Progenitor cell of endocrine pancreas (in vitro differentiated cells): ENCODE measurements at regions not wholly inside any gene's neighbourhood (a gene's known extent, or its start where the extent isn't known, plus 50 kb on each side); places are given as distances from the start of the nearest gene placed in this dataset.
A peak's percentile ranks its signal among the peaks of the same experiment; 100 is the strongest.

Experiments used
- DNase-seq: peaks from one replicate; pipeline ENCODE4 v3.0.0; 2021; ENCODE audit warnings: low spot score; ENCODE audit not compliant: unreplicated experiment
- H3K27ac Mint-ChIP-seq: 2 replicates; pipeline ENCODE4 v1.8.0; 2021; ENCODE audit warnings: mild to moderate bottlenecking, moderate library complexity, mixed read lengths
- H3K27me3 Mint-ChIP-seq: 2 replicates; pipeline ENCODE4 v1.8.0; 2021; ENCODE audit warnings: mixed read lengths
- H3K36me3 Mint-ChIP-seq: 2 replicates; pipeline ENCODE4 v1.8.0; 2022; ENCODE audit warnings: mixed read lengths; ENCODE audit not compliant: insufficient read depth
- H3K4me1 Mint-ChIP-seq: 2 replicates; pipeline ENCODE4 v1.8.0; 2021; ENCODE audit warnings: low read depth, mixed read lengths
- H3K4me3 Mint-ChIP-seq: 2 replicates; pipeline ENCODE4 v1.8.0; 2021; ENCODE audit warnings: low read depth, mild to moderate bottlenecking, moderate library complexity, mixed read lengths
- H3K9me3 Mint-ChIP-seq: 2 replicates; pipeline ENCODE4 v1.8.0; 2021; ENCODE audit warnings: low read depth, mixed read lengths
- CTCF ChIP-seq: fragments of 200-600 bp; sonication (generic); IDR thresholded peaks from one replicate; pipeline ENCODE4 v1.5.0; 2021; ENCODE audit warnings: antibody characterized with exemption, mild to moderate bottlenecking; ENCODE audit not compliant: unreplicated experiment

GRCh38 chr6:140554421-140554820 is 1180.0 kb upstream of the CITED2 start:
- no peak for TF ChIP-seq CTCF
- H3K36me3 Mint-ChIP-seq: no peaks in the 10 kb centered on the region
- H3K9me3 Mint-ChIP-seq: peaks cover 11% of the 10 kb centered on the region
- no peak for DNase-seq
- no peak overlapping the region for H3K27ac Mint-ChIP-seq
- no peaks in the 10 kb centered on the region for H3K27me3 Mint-ChIP-seq
- H3K4me1 Mint-ChIP-seq: peaks cover 3% of the 10 kb centered on the region
- no peak overlapping the region for H3K4me3 Mint-ChIP-seq

GRCh38 chr6:140548366-140548765 is 1173.9 kb upstream of the CITED2 start:
- Mint-ChIP-seq H3K4me1 (peaks cover 4% of the 10 kb centered on the region), H3K27ac (no peak overlapping the region), H3K27me3 (peaks cover 3% of the 10 kb centered on the region), H3K36me3 (peaks cover 1% of the 10 kb centered on the region), H3K9me3 (peaks cover 20% of the 10 kb centered on the region), H3K4me3 (no peak overlapping the region)
- no peak for TF ChIP-seq CTCF
- DNase-seq: no peak

- Mint-ChIP-seq H3K27me3 (peaks cover 3% of the 10 kb centered on the region), H3K9me3 (peaks cover 20% of the 10 kb centered on the region), H3K4me1 (peaks cover 11% of the 10 kb centered on the region), H3K36me3 (peaks cover 1% of the 10 kb centered on the region), H3K27ac (no peak overlapping the region), H3K4me3 (no peak overlapping the region)
- DNase-seq: no peak
- no peak for TF ChIP-seq CTCF
Measured at GRCh38 chr6:140546640-140547039, 1172.2 kb upstream of the CITED2 start.

- Mint-ChIP-seq H3K36me3 (peaks cover 1% of the 10 kb centered on the region), H3K9me3 (peaks cover 9% of the 10 kb centered on the region), H3K27ac (no peak overlapping the region), H3K4me1 (peaks cover 11% of the 10 kb centered on the region), H3K27me3 (peaks cover 3% of the 10 kb centered on the region), H3K4me3 (no peak overlapping the region)
- no peak for DNase-seq
- no peak for TF ChIP-seq CTCF
Measured at GRCh38 chr6:140544431-140544830, 1170.0 kb upstream of the CITED2 start.

- H3K4me1 Mint-ChIP-seq: peaks cover 17% of the 10 kb centered on the region
- no peak for TF ChIP-seq CTCF
- peaks cover 3% of the 10 kb centered on the region for H3K27me3 Mint-ChIP-seq
- DNase-seq: no peak
- H3K9me3 Mint-ChIP-seq: peaks cover 7% of the 10 kb centered on the region
- H3K4me3 Mint-ChIP-seq: no peak overlapping the region
- H3K27ac Mint-ChIP-seq: peak overlapping the region; percentile 47
- H3K36me3 Mint-ChIP-seq: peaks cover 1% of the 10 kb centered on the region
Measured at GRCh38 chr6:140542863-140543262, 1168.4 kb upstream of the CITED2 start.
